ENCODE measurements at regions not wholly inside any gene's neighbourhood (a gene's known extent, or its start where the extent isn't known, plus 50 kb on each side); places are given as distances from the start of the nearest gene placed in this dataset.

- TF ChIP-seq POLR2A (IDR thresholded peaks at IDR 0.05) (no peak), CTCF (IDR thresholded peaks at IDR 0.05) (no peak), POLR2AphosphoS5 (IDR thresholded peaks at IDR 0.05) (no peak)
Observed at GRCh38 chr6:150710236-150710635, 110.6 kb downstream of the PLEKHG1 start.
